SK-N-SH (cell line): ENCODE measurements at regions not wholly inside any gene's neighbourhood (a gene's known extent, or its start where the extent isn't known, plus 50 kb on each side); places are given as distances from the start of the nearest gene placed in this dataset.

Experiments used
- CHD2 ChIP-seq: fragments of 150-350 bp; IDR thresholded peaks from 2 replicates; pipeline ENCODE4 v1.6.1; 2018; ENCODE audit warnings: low read length; ENCODE audit not compliant: partially characterized antibody
- ELF1 ChIP-seq: IDR thresholded peaks from 2 replicates; pipeline ENCODE4 v1.4.0; 2012
- EZH2phosphoT487 ChIP-seq: fragments of 200-600 bp; sonication (generic); IDR thresholded peaks from 2 replicates; pipeline ENCODE4 v1.6.1; 2017; ENCODE audit warnings: low read depth, mixed run types, mild to moderate bottlenecking, antibody characterized with exemption, moderate library complexity, borderline replicate concordance
- GATA2 ChIP-seq: sonication (generic); formaldehyde crosslinking; IDR thresholded peaks from 2 replicates; pipeline ENCODE4 v1.5.0; 2020; ENCODE audit warnings: mild to moderate bottlenecking, missing genetic modification reagents
- MXI1 ChIP-seq: IDR thresholded peaks from 2 replicates; pipeline ENCODE4 v1.6.1; 2012; ENCODE audit warnings: mild to moderate bottlenecking, low read depth, low read length, improper control_type of control experiment
- POLR2AphosphoS5 ChIP-seq: IDR thresholded peaks from 2 replicates; pipeline ENCODE4 v1.6.1; 2012; ENCODE audit warnings: low read depth, low read length
- RAD21 ChIP-seq: IDR thresholded peaks from 2 replicates; pipeline ENCODE4 v1.6.1; 2012; ENCODE audit warnings: mild to moderate bottlenecking, low read length
- RFX5 ChIP-seq: IDR thresholded peaks from 2 replicates; pipeline ENCODE4 v1.6.1; 2012; ENCODE audit warnings: mild to moderate bottlenecking, improper control_type of control experiment, low read length
- SIN3A ChIP-seq: IDR thresholded peaks from 2 replicates; pipeline ENCODE4 v1.6.1; 2012; ENCODE audit warnings: low read depth, mild to moderate bottlenecking, low read length, moderate library complexity, borderline replicate concordance
- TCF12 ChIP-seq: IDR thresholded peaks from 2 replicates; pipeline ENCODE4 v1.4.0; 2012
- TF ChIP-seq, protein P1 (sequence below): fragments of 200-600 bp; sonication (generic); IDR thresholded peaks from 2 replicates; pipeline ENCODE4 v1.6.1; 2017; ENCODE audit warnings: antibody characterized with exemption, mild to moderate bottlenecking, moderate library complexity
- TF ChIP-seq, protein P2 (sequence below): IDR thresholded peaks from 2 replicates; pipeline ENCODE4 v1.4.0; 2012; ENCODE audit warnings: low read depth, borderline replicate concordance
- TF ChIP-seq, protein P3 (sequence below): IDR thresholded peaks from 2 replicates; pipeline ENCODE4 v1.4.0; 2012; ENCODE audit warnings: low read depth
- TF ChIP-seq, protein P4 (sequence below): IDR thresholded peaks from 2 replicates; pipeline ENCODE4; 2012

DNA sequence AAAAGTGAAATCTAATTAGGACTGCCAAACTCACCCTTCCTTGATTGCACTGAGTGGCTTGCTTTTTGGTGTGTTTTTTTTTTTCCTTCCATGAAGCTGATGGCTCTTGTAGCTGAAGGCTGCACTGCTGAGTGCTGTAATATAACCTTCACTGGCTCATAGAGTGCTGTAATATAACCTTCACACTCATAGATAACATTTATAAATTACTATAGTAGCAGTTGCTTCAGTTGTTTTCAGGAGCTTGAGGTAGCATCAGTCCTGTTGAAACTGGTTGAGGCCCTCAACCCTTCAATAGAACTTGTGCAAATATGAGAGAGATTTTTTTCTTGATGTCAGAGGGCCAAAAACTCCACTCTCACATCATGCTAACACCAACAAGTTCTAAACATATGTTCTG lies 404.9 kb upstream of the MBL2 start:
- TF ChIP-seq SIN3A, result no peak
- TF ChIP-seq, protein P1, sequence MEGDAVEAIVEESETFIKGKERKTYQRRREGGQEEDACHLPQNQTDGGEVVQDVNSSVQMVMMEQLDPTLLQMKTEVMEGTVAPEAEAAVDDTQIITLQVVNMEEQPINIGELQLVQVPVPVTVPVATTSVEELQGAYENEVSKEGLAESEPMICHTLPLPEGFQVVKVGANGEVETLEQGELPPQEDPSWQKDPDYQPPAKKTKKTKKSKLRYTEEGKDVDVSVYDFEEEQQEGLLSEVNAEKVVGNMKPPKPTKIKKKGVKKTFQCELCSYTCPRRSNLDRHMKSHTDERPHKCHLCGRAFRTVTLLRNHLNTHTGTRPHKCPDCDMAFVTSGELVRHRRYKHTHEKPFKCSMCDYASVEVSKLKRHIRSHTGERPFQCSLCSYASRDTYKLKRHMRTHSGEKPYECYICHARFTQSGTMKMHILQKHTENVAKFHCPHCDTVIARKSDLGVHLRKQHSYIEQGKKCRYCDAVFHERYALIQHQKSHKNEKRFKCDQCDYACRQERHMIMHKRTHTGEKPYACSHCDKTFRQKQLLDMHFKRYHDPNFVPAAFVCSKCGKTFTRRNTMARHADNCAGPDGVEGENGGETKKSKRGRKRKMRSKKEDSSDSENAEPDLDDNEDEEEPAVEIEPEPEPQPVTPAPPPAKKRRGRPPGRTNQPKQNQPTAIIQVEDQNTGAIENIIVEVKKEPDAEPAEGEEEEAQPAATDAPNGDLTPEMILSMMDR, result no peak
- no peak for TF ChIP-seq CHD2
- TF ChIP-seq, protein P2, sequence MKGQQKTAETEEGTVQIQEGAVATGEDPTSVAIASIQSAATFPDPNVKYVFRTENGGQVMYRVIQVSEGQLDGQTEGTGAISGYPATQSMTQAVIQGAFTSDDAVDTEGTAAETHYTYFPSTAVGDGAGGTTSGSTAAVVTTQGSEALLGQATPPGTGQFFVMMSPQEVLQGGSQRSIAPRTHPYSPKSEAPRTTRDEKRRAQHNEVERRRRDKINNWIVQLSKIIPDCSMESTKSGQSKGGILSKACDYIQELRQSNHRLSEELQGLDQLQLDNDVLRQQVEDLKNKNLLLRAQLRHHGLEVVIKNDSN, result no peak
- no peak for TF ChIP-seq RFX5
- TF ChIP-seq EZH2phosphoT487, result no peak
- TF ChIP-seq TCF12, result no peak
- TF ChIP-seq GATA2, result no peak
- TF ChIP-seq POLR2AphosphoS5, result no peak
- TF ChIP-seq MXI1, result no peak
- TF ChIP-seq, protein P3, sequence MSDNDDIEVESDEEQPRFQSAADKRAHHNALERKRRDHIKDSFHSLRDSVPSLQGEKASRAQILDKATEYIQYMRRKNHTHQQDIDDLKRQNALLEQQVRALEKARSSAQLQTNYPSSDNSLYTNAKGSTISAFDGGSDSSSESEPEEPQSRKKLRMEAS, result no peak
- TF ChIP-seq RAD21, result no peak
- TF ChIP-seq, protein P4, sequence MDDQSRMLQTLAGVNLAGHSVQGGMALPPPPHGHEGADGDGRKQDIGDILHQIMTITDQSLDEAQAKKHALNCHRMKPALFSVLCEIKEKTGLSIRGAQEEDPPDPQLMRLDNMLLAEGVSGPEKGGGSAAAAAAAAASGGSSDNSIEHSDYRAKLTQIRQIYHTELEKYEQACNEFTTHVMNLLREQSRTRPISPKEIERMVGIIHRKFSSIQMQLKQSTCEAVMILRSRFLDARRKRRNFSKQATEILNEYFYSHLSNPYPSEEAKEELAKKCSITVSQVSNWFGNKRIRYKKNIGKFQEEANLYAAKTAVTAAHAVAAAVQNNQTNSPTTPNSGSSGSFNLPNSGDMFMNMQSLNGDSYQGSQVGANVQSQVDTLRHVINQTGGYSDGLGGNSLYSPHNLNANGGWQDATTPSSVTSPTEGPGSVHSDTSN, result no peak
- TF ChIP-seq ELF1, result no peak
